HL-60 (cell line): ENCODE measurements at regions not wholly inside any gene's neighbourhood (a gene's known extent, or its start where the extent isn't known, plus 50 kb on each side); places are given as distances from the start of the nearest gene placed in this dataset.

Experiments
- DNase-seq, 2 experiments: peaks; one replicate each; pipeline ENCODE4 v3.0.0-alpha.2; 2010 to 2020; ENCODE audit warnings: low read depth in 1 of 2, low spot score in 1 of 2
- H3K27ac ChIP-seq: fragments of 250-450 bp; sonication (Bioruptor Pico); replicated peaks from 2 replicates; pipeline ENCODE4 v1.5.1; 2020; ENCODE audit warnings: mild to moderate bottlenecking, moderate library complexity
- H3K27me3 ChIP-seq: fragments of 250-450 bp; sonication (Bioruptor Pico); 2 replicates; pipeline ENCODE4 v1.5.1; 2021; ENCODE audit warnings: mild to moderate bottlenecking, moderate library complexity; ENCODE audit not compliant: insufficient read depth, poor library complexity, severe bottlenecking
- H3K4me3 ChIP-seq: replicated peaks from 2 replicates; pipeline ENCODE4 v1.5.1; 2011; ENCODE audit warnings: mild to moderate bottlenecking, control low read depth, low read length; ENCODE audit not compliant: insufficient read depth
- CTCF ChIP-seq: IDR thresholded peaks from one replicate; pipeline ENCODE4 v1.5.1; 2011; ENCODE audit warnings: low read length, control low read depth, inconsistent platforms; ENCODE audit not compliant: insufficient read depth
- GABPA ChIP-seq: IDR thresholded peaks from 2 replicates; pipeline ENCODE4 v1.6.1; 2012; ENCODE audit warnings: low read depth
- POLR2AphosphoS5 ChIP-seq: IDR thresholded peaks from 2 replicates; pipeline ENCODE4 v1.6.1; 2012; ENCODE audit warnings: low read depth
- REST ChIP-seq: IDR thresholded peaks from 2 replicates; pipeline ENCODE4 v1.6.1; 2012; ENCODE audit warnings: low read depth; ENCODE audit not compliant: insufficient replicate concordance
- SPI1 ChIP-seq: IDR thresholded peaks from 2 replicates; pipeline ENCODE4 v1.6.1; 2012; ENCODE audit warnings: low read depth, mild to moderate bottlenecking, borderline replicate concordance

GRCh38 chr1:73910062-73910461, 287.9 kb downstream of the LRRIQ3 start:
- no peak overlapping the region for H3K27ac ChIP-seq

GRCh38 chr1:73909043-73909562, 288.9 kb downstream of the LRRIQ3 start:
- no peak for DNase-seq
- no peak overlapping the region for H3K27ac ChIP-seq
- no peak for TF ChIP-seq REST
- no peak for TF ChIP-seq SPI1
- no peak for TF ChIP-seq CTCF
- no peak for TF ChIP-seq GABPA
- no peak for TF ChIP-seq POLR2AphosphoS5
- H3K4me3 ChIP-seq = no peak overlapping the region
- H3K27me3 ChIP-seq = no peaks in the 10 kb centered on the region

More at GRCh38 chr1:73910062-73910461, 287.9 kb downstream of the LRRIQ3 start:
- DNase-seq = no peak
- H3K27me3 ChIP-seq = no peaks in the 10 kb centered on the region
- H3K4me3 ChIP-seq = no peak overlapping the region
- TF ChIP-seq SPI1 = no peak
- no peak for TF ChIP-seq REST
- no peak for TF ChIP-seq GABPA
- no peak for TF ChIP-seq POLR2AphosphoS5
- no peak for TF ChIP-seq CTCF

GRCh38 chr1:73907051-73907450, 290.9 kb downstream of the LRRIQ3 start:
- DNase-seq = no peak
- Histone ChIP-seq H3K4me3 (no peak overlapping the region), H3K27ac (no peak overlapping the region), H3K27me3 (no peaks in the 10 kb centered on the region)
- TF ChIP-seq POLR2AphosphoS5 (no peak), REST (no peak)

GRCh38 chr1:73903092-73903491, 294.9 kb downstream of the LRRIQ3 start:
- Histone ChIP-seq H3K4me3 (no peak overlapping the region), H3K27me3 (no peaks in the 10 kb centered on the region), H3K27ac (no peak overlapping the region)
- no peak for DNase-seq
- no peak for TF ChIP-seq SPI1
- no peak for TF ChIP-seq POLR2AphosphoS5
- TF ChIP-seq CTCF = no peak
- TF ChIP-seq REST = no peak
- TF ChIP-seq GABPA = no peak
